ENCODE measurements at regions not wholly inside any gene's neighbourhood (a gene's known extent, or its start where the extent isn't known, plus 50 kb on each side); places are given as distances from the start of the nearest gene placed in this dataset.

GRCh38 chr15:79680720-79681119 is 216.1 kb downstream of the MTHFS start:
- no peaks in the 10 kb centered on the region for H3K9me3 ChIP-seq (ENCODE audit: control insufficient read depth, insufficient read depth, low read length)
- no peak overlapping the region for H3K27ac ChIP-seq (ENCODE audit: low read length)
- peaks cover 2% of the 10 kb centered on the region; the same call in 1 of the 2 replicates for H3K4me1 ChIP-seq (ENCODE audit: control insufficient read depth, insufficient read depth, low read length)
- WGBS (ENCODE audit: insufficient coverage, insufficient read length) = no CpG with 5 or more reads among the region's 5 CpGs
- no peaks in the 10 kb centered on the region for H3K27me3 ChIP-seq (ENCODE audit: control insufficient read depth, insufficient read depth, low read length)
- H3K4me3 ChIP-seq (ENCODE audit: low read length) = no peak overlapping the region
- DNase-seq (ENCODE audit: low read depth, low spot score) = no peak
- no peaks in the 10 kb centered on the region for H3K36me3 ChIP-seq (ENCODE audit: control insufficient read depth, insufficient read depth, low read length)

- no CpG with 5 or more reads among the region's 3 CpGs for WGBS (ENCODE audit: insufficient coverage, insufficient read length)
- H3K4me3 ChIP-seq (ENCODE audit: low read length) = no peak overlapping the region
- no peak for DNase-seq (ENCODE audit: low read depth, low spot score)
- no peaks in the 10 kb centered on the region for H3K9me3 ChIP-seq (ENCODE audit: control insufficient read depth, insufficient read depth, low read length)
- H3K36me3 ChIP-seq (ENCODE audit: control insufficient read depth, insufficient read depth, low read length) = no peaks in the 10 kb centered on the region
- peaks cover 2% of the 10 kb centered on the region; the same call in 1 of the 2 replicates for H3K4me1 ChIP-seq (ENCODE audit: control insufficient read depth, insufficient read depth, low read length)
- H3K27me3 ChIP-seq (ENCODE audit: control insufficient read depth, insufficient read depth, low read length) = no peaks in the 10 kb centered on the region
- H3K27ac ChIP-seq (ENCODE audit: low read length) = no peak overlapping the region
Measured at GRCh38 chr15:79682285-79682684, 214.5 kb downstream of the MTHFS start.

GRCh38 chr15:79682851-79683288 is 213.9 kb downstream of the MTHFS start:
- Histone ChIP-seq H3K27ac (ENCODE audit: low read length) (no peak overlapping the region), H3K4me3 (ENCODE audit: low read length) (no peak overlapping the region), H3K27me3 (ENCODE audit: control insufficient read depth, insufficient read depth, low read length) (no peaks in the 10 kb centered on the region), H3K9me3 (ENCODE audit: control insufficient read depth, insufficient read depth, low read length) (no peaks in the 10 kb centered on the region), H3K4me1 (ENCODE audit: control insufficient read depth, insufficient read depth, low read length) (peaks cover 2% of the 10 kb centered on the region; the same call in 1 of the 2 replicates), H3K36me3 (ENCODE audit: control insufficient read depth, insufficient read depth, low read length) (no peaks in the 10 kb centered on the region)
- DNase-seq (ENCODE audit: low read depth, low spot score) = no peak
- WGBS (ENCODE audit: insufficient coverage, insufficient read length) = no CpG with 5 or more reads among the region's 4 CpGs

GRCh38 chr15:79689030-79689429 is 207.8 kb downstream of the MTHFS start:
- H3K9me3 ChIP-seq (ENCODE audit: control insufficient read depth, insufficient read depth, low read length) = no peaks in the 10 kb centered on the region
- H3K4me1 ChIP-seq (ENCODE audit: control insufficient read depth, insufficient read depth, low read length) = no peaks in the 10 kb centered on the region
- no peaks in the 10 kb centered on the region for H3K27me3 ChIP-seq (ENCODE audit: control insufficient read depth, insufficient read depth, low read length)
- no peak overlapping the region for H3K27ac ChIP-seq (ENCODE audit: low read length)
- H3K36me3 ChIP-seq (ENCODE audit: control insufficient read depth, insufficient read depth, low read length) = no peaks in the 10 kb centered on the region
- no peak overlapping the region for H3K4me3 ChIP-seq (ENCODE audit: low read length)
- WGBS (ENCODE audit: insufficient coverage, insufficient read length) = no CpG with 5 or more reads among the region's 1 CpG
- no peak for DNase-seq (ENCODE audit: low read depth, low spot score)

- no peaks in the 10 kb centered on the region; the same call in 1 of the 2 replicates for H3K27me3 ChIP-seq (ENCODE audit: control insufficient read depth, insufficient read depth, low read length)
- no peaks in the 10 kb centered on the region for H3K36me3 ChIP-seq (ENCODE audit: control insufficient read depth, insufficient read depth, low read length)
- H3K9me3 ChIP-seq (ENCODE audit: control insufficient read depth, insufficient read depth, low read length) = no peaks in the 10 kb centered on the region
- WGBS (ENCODE audit: insufficient coverage, insufficient read length) = no CpG with 5 or more reads among the region's 4 CpGs
- H3K4me1 ChIP-seq (ENCODE audit: control insufficient read depth, insufficient read depth, low read length) = no peaks in the 10 kb centered on the region
- H3K27ac ChIP-seq (ENCODE audit: low read length) = no peak overlapping the region
- no peak overlapping the region for H3K4me3 ChIP-seq (ENCODE audit: low read length)
- DNase-seq (ENCODE audit: low read depth, low spot score) = no peak
Measured at GRCh38 chr15:79700951-79701480, 195.8 kb downstream of the MTHFS start.

- no CpG with 5 or more reads among the region's 1 CpG for WGBS (ENCODE audit: insufficient coverage, insufficient read length)
- Histone ChIP-seq H3K9me3 (ENCODE audit: control insufficient read depth, insufficient read depth, low read length) (no peaks in the 10 kb centered on the region), H3K36me3 (ENCODE audit: control insufficient read depth, insufficient read depth, low read length) (no peaks in the 10 kb centered on the region), H3K27ac (ENCODE audit: low read length) (no peak overlapping the region), H3K4me3 (ENCODE audit: low read length) (no peak overlapping the region), H3K4me1 (ENCODE audit: control insufficient read depth, insufficient read depth, low read length) (no peaks in the 10 kb centered on the region), H3K27me3 (ENCODE audit: control insufficient read depth, insufficient read depth, low read length) (no peaks in the 10 kb centered on the region; the same call in 1 of the 2 replicates)
- no peak for DNase-seq (ENCODE audit: low read depth, low spot score)
Measured at GRCh38 chr15:79702621-79703020, 194.2 kb downstream of the MTHFS start.

- H3K36me3 ChIP-seq (ENCODE audit: control insufficient read depth, insufficient read depth, low read length) = no peaks in the 10 kb centered on the region
- no CpG with 5 or more reads among the region's 1 CpG for WGBS (ENCODE audit: insufficient coverage, insufficient read length)
- DNase-seq (ENCODE audit: low read depth, low spot score) = no peak
Measured at GRCh38 chr15:79721256-79721655, 175.6 kb downstream of the MTHFS start.

GRCh38 chr15:79724312-79724711 is 172.5 kb downstream of the MTHFS start:
- H3K27me3 ChIP-seq (ENCODE audit: control insufficient read depth, insufficient read depth, low read length) = no peaks in the 10 kb centered on the region
- H3K9me3 ChIP-seq (ENCODE audit: control insufficient read depth, insufficient read depth, low read length) = no peaks in the 10 kb centered on the region; the same call in 1 of the 2 replicates
- no peaks in the 10 kb centered on the region for H3K4me1 ChIP-seq (ENCODE audit: control insufficient read depth, insufficient read depth, low read length)
- no peak for DNase-seq (ENCODE audit: low read depth, low spot score)
- no peak overlapping the region for H3K27ac ChIP-seq (ENCODE audit: low read length)
- no peaks in the 10 kb centered on the region for H3K36me3 ChIP-seq (ENCODE audit: control insufficient read depth, insufficient read depth, low read length)
- no peak overlapping the region for H3K4me3 ChIP-seq (ENCODE audit: low read length)

More at GRCh38 chr15:79721256-79721655, 175.6 kb downstream of the MTHFS start:
- no peaks in the 10 kb centered on the region for H3K4me1 ChIP-seq (ENCODE audit: control insufficient read depth, insufficient read depth, low read length)
- H3K27ac ChIP-seq (ENCODE audit: low read length) = no peak overlapping the region
- H3K4me3 ChIP-seq (ENCODE audit: low read length) = no peak overlapping the region
- H3K27me3 ChIP-seq (ENCODE audit: control insufficient read depth, insufficient read depth, low read length) = no peaks in the 10 kb centered on the region
- no peaks in the 10 kb centered on the region; the same call in 1 of the 2 replicates for H3K9me3 ChIP-seq (ENCODE audit: control insufficient read depth, insufficient read depth, low read length)

GRCh38 chr15:79724804-79725203 is 172.0 kb downstream of the MTHFS start:
- no peak for DNase-seq (ENCODE audit: low read depth, low spot score)
- Histone ChIP-seq H3K9me3 (ENCODE audit: control insufficient read depth, insufficient read depth, low read length) (no peaks in the 10 kb centered on the region; the same call in 1 of the 2 replicates), H3K4me3 (ENCODE audit: low read length) (no peak overlapping the region), H3K27me3 (ENCODE audit: control insufficient read depth, insufficient read depth, low read length) (no peaks in the 10 kb centered on the region), H3K4me1 (ENCODE audit: control insufficient read depth, insufficient read depth, low read length) (no peaks in the 10 kb centered on the region), H3K27ac (ENCODE audit: low read length) (no peak overlapping the region), H3K36me3 (ENCODE audit: control insufficient read depth, insufficient read depth, low read length) (no peaks in the 10 kb centered on the region)
- WGBS (ENCODE audit: insufficient coverage, insufficient read length) = no CpG with 5 or more reads among the region's 4 CpGs

- no CpG with 5 or more reads among the region's 3 CpGs for WGBS (ENCODE audit: insufficient coverage, insufficient read length)
Measured at GRCh38 chr15:79728867-79729266, 167.9 kb downstream of the MTHFS start.

GRCh38 chr15:79736435-79737000 is 160.3 kb downstream of the MTHFS start:
- no peak for DNase-seq (ENCODE audit: low read depth, low spot score)
- no peaks in the 10 kb centered on the region for H3K27me3 ChIP-seq (ENCODE audit: control insufficient read depth, insufficient read depth, low read length)
- H3K27ac ChIP-seq (ENCODE audit: low read length) = no peak overlapping the region
- no CpG with 5 or more reads among the region's 1 CpG for WGBS (ENCODE audit: insufficient coverage, insufficient read length)
- no peaks in the 10 kb centered on the region for H3K36me3 ChIP-seq (ENCODE audit: control insufficient read depth, insufficient read depth, low read length)
- no peaks in the 10 kb centered on the region for H3K9me3 ChIP-seq (ENCODE audit: control insufficient read depth, insufficient read depth, low read length)
- H3K4me3 ChIP-seq (ENCODE audit: low read length) = no peak overlapping the region
- H3K4me1 ChIP-seq (ENCODE audit: control insufficient read depth, insufficient read depth, low read length) = no peaks in the 10 kb centered on the region

More at GRCh38 chr15:79728867-79729266, 167.9 kb downstream of the MTHFS start:
- no peak overlapping the region for H3K4me3 ChIP-seq (ENCODE audit: low read length)
- H3K36me3 ChIP-seq (ENCODE audit: control insufficient read depth, insufficient read depth, low read length) = no peaks in the 10 kb centered on the region
- no peaks in the 10 kb centered on the region for H3K4me1 ChIP-seq (ENCODE audit: control insufficient read depth, insufficient read depth, low read length)
- no peak for DNase-seq (ENCODE audit: low read depth, low spot score)
- no peaks in the 10 kb centered on the region for H3K9me3 ChIP-seq (ENCODE audit: control insufficient read depth, insufficient read depth, low read length)
- no peaks in the 10 kb centered on the region for H3K27me3 ChIP-seq (ENCODE audit: control insufficient read depth, insufficient read depth, low read length)
- no peak overlapping the region for H3K27ac ChIP-seq (ENCODE audit: low read length)

Measured in iPS DF 6.9 (cell line).